Neural cell (in vitro differentiated cells): ENCODE measurements at regions not wholly inside any gene's neighbourhood (a gene's known extent, or its start where the extent isn't known, plus 50 kb on each side); places are given as distances from the start of the nearest gene placed in this dataset.

Experiments
- H2AFZ ChIP-seq: fragments of 200-600, 300-800 bp; sonication (generic), shearing (Covaris generic); 2 replicates; pipeline ENCODE4 v1.6.0; 2014; ENCODE audit warnings: low read depth, mild to moderate bottlenecking, antibody characterized with exemption, low read length, moderate library complexity
- H3F3A ChIP-seq: fragments of 200-600 bp; shearing (Covaris generic); 2 replicates; pipeline ENCODE4 v1.6.1; 2016; ENCODE audit warnings: mild to moderate bottlenecking, moderate library complexity, mixed read lengths, antibody characterized with exemption, low read length; ENCODE audit not compliant: insufficient read depth, poor library complexity, severe bottlenecking
- H3K27ac ChIP-seq: fragments of 200-600, 300-800 bp; sonication (generic), shearing (Covaris generic); 2 replicates; pipeline ENCODE4 v1.5.1; 2014; ENCODE audit warnings: mild to moderate bottlenecking, low read length, moderate library complexity
- H3K27me3 ChIP-seq: fragments of 300-800, 200-600 bp; sonication (generic), shearing (Covaris generic); 2 replicates; pipeline ENCODE4 v1.6.0; 2014; ENCODE audit warnings: mild to moderate bottlenecking, low read depth, low read length, moderate library complexity; ENCODE audit not compliant: insufficient read depth
- H3K36me3 ChIP-seq: fragments of 300-800, 200-600 bp; sonication (generic), shearing (Covaris generic); 2 replicates; pipeline ENCODE4 v1.5.1; 2014; ENCODE audit warnings: mild to moderate bottlenecking, antibody characterized with exemption, low read length, moderate library complexity; ENCODE audit not compliant: insufficient read depth
- H3K4me2 ChIP-seq: fragments of 300-800, 200-600 bp; sonication (generic), shearing (Covaris generic); 2 replicates; pipeline ENCODE4 v1.6.0; 2014; ENCODE audit warnings: mild to moderate bottlenecking, low read length
- H3K4me3 ChIP-seq: fragments of 300-800, 200-600 bp; sonication (generic), shearing (Covaris generic); 2 replicates; pipeline ENCODE4 v1.5.1; 2014; ENCODE audit warnings: mild to moderate bottlenecking, low read length, moderate library complexity
- H3K79me2 ChIP-seq: fragments of 200-600 bp; shearing (Covaris generic); replicated peaks from 2 replicates; pipeline ENCODE4 v1.6.0; 2014; ENCODE audit warnings: mild to moderate bottlenecking, low read length, moderate library complexity; ENCODE audit not compliant: insufficient read depth
- H3K9ac ChIP-seq: fragments of 300-800, 200-600 bp; sonication (generic), shearing (Covaris generic); 2 replicates; pipeline ENCODE4 v1.6.1; 2016; ENCODE audit warnings: mild to moderate bottlenecking, low read length, mixed read lengths
- H3K9me2 ChIP-seq: fragments of 200-600 bp; shearing (Covaris generic); 2 replicates; pipeline ENCODE4 v1.6.1; 2016; ENCODE audit warnings: mild to moderate bottlenecking, low read length, mixed read lengths; ENCODE audit not compliant: insufficient read depth
- H3K9me3 ChIP-seq: fragments of 200-600, 300-800 bp; sonication (generic), shearing (Covaris generic); 2 replicates; pipeline ENCODE4 v1.6.1; 2016; ENCODE audit warnings: mild to moderate bottlenecking, mixed run types, low read length, moderate library complexity, mixed read lengths
- H4K20me1 ChIP-seq: fragments of 200-600 bp; shearing (Covaris generic); 2 replicates; pipeline ENCODE4 v1.6.1; 2016; ENCODE audit warnings: mild to moderate bottlenecking, mixed run types; ENCODE audit not compliant: insufficient read depth
- EP300 ChIP-seq: fragments of 450-650 bp; conservative IDR thresholded peaks from 2 replicates; pipeline ENCODE4 v1.6.1; 2014; ENCODE audit warnings: antibody characterized with exemption, mild to moderate bottlenecking, moderate library complexity; ENCODE audit not compliant: poor library complexity, severe bottlenecking
- EZH2 ChIP-seq: fragments of 200-600, 300-800 bp; shearing (Covaris generic), sonication (generic); IDR thresholded peaks from 2 replicates; pipeline ENCODE4 v1.6.1; 2014; ENCODE audit warnings: antibody characterized with exemption, low read length, borderline replicate concordance, mild to moderate bottlenecking; ENCODE audit not compliant: insufficient read depth, poor library complexity, severe bottlenecking
- MXI1 ChIP-seq: fragments of 450-650 bp; conservative IDR thresholded peaks from 2 replicates; pipeline ENCODE4 v1.6.1; 2014; ENCODE audit warnings: antibody characterized with exemption, mild to moderate bottlenecking; ENCODE audit not compliant: poor library complexity, severe bottlenecking
- POLR2AphosphoS5 ChIP-seq: IDR thresholded peaks from 2 replicates; pipeline ENCODE4 v1.6.1; 2012
- RAD21 ChIP-seq: fragments of 450-650 bp; conservative IDR thresholded peaks from 2 replicates; pipeline ENCODE4 v1.6.1; 2014; ENCODE audit warnings: antibody characterized with exemption, mild to moderate bottlenecking, moderate library complexity
- SMC3 ChIP-seq: fragments of 450-650 bp; conservative IDR thresholded peaks from 2 replicates; pipeline ENCODE4 v1.6.1; 2014; ENCODE audit warnings: antibody characterized with exemption, mild to moderate bottlenecking, moderate library complexity; ENCODE audit not compliant: poor library complexity
- TAF1 ChIP-seq: IDR thresholded peaks from 2 replicates; pipeline ENCODE4 v1.6.1; 2012; ENCODE audit warnings: low read depth
- TF ChIP-seq, protein P1 (sequence below): fragments of 450-650 bp; IDR thresholded peaks from 2 replicates; pipeline ENCODE4 v1.5.1; 2014; ENCODE audit warnings: antibody characterized with exemption, mild to moderate bottlenecking, moderate library complexity; ENCODE audit not compliant: poor library complexity, severe bottlenecking
- TF ChIP-seq, protein P2 (sequence below): IDR thresholded peaks from 2 replicates; pipeline ENCODE4 v1.6.1; 2012; ENCODE audit warnings: borderline replicate concordance

DNA sequence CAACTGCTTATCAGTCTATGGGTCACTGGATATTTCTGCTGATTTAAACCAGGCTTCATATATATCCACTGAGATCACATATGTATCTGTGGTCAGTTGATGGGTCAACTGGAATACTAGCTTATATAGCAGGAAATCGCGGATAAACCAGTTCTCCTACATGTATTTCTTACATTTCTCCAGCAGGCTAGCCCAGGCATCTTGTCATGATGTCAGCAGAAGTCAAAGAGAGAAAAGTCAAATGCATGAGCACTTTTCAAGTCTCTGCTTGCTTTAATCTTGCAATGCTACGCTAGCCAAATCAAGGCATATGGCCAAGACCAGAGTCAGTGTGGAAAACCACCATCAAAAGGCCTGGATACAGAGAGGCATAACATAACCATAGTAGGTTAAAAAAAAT lies 1008.8 kb upstream of the DIAPH2 start:
- H3K27me3 ChIP-seq = no peaks in the 10 kb centered on the region
- H3K9me3 ChIP-seq = no peaks in the 10 kb centered on the region
- no peak overlapping the region for H2AFZ ChIP-seq
- no peak overlapping the region for H3K27ac ChIP-seq
- TF ChIP-seq TAF1 (no peak), MXI1 (no peak), SMC3 (no peak), EZH2 (no peak), EP300 (no peak), RAD21 (no peak), POLR2AphosphoS5 (no peak)
- TF ChIP-seq, protein P1, sequence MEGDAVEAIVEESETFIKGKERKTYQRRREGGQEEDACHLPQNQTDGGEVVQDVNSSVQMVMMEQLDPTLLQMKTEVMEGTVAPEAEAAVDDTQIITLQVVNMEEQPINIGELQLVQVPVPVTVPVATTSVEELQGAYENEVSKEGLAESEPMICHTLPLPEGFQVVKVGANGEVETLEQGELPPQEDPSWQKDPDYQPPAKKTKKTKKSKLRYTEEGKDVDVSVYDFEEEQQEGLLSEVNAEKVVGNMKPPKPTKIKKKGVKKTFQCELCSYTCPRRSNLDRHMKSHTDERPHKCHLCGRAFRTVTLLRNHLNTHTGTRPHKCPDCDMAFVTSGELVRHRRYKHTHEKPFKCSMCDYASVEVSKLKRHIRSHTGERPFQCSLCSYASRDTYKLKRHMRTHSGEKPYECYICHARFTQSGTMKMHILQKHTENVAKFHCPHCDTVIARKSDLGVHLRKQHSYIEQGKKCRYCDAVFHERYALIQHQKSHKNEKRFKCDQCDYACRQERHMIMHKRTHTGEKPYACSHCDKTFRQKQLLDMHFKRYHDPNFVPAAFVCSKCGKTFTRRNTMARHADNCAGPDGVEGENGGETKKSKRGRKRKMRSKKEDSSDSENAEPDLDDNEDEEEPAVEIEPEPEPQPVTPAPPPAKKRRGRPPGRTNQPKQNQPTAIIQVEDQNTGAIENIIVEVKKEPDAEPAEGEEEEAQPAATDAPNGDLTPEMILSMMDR = no peak
- TF ChIP-seq, protein P2, sequence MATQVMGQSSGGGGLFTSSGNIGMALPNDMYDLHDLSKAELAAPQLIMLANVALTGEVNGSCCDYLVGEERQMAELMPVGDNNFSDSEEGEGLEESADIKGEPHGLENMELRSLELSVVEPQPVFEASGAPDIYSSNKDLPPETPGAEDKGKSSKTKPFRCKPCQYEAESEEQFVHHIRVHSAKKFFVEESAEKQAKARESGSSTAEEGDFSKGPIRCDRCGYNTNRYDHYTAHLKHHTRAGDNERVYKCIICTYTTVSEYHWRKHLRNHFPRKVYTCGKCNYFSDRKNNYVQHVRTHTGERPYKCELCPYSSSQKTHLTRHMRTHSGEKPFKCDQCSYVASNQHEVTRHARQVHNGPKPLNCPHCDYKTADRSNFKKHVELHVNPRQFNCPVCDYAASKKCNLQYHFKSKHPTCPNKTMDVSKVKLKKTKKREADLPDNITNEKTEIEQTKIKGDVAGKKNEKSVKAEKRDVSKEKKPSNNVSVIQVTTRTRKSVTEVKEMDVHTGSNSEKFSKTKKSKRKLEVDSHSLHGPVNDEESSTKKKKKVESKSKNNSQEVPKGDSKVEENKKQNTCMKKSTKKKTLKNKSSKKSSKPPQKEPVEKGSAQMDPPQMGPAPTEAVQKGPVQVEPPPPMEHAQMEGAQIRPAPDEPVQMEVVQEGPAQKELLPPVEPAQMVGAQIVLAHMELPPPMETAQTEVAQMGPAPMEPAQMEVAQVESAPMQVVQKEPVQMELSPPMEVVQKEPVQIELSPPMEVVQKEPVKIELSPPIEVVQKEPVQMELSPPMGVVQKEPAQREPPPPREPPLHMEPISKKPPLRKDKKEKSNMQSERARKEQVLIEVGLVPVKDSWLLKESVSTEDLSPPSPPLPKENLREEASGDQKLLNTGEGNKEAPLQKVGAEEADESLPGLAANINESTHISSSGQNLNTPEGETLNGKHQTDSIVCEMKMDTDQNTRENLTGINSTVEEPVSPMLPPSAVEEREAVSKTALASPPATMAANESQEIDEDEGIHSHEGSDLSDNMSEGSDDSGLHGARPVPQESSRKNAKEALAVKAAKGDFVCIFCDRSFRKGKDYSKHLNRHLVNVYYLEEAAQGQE = no peak
- no peaks in the 10 kb centered on the region for H3F3A ChIP-seq
- no peaks in the 10 kb centered on the region for H3K79me2 ChIP-seq
- no peaks in the 10 kb centered on the region for H4K20me1 ChIP-seq
- H3K9me2 ChIP-seq = no peaks in the 10 kb centered on the region
- no peak overlapping the region for H3K9ac ChIP-seq
- no peak overlapping the region for H3K4me3 ChIP-seq
- no peak overlapping the region for H3K4me2 ChIP-seq
- no peaks in the 10 kb centered on the region for H3K36me3 ChIP-seq

DNA sequence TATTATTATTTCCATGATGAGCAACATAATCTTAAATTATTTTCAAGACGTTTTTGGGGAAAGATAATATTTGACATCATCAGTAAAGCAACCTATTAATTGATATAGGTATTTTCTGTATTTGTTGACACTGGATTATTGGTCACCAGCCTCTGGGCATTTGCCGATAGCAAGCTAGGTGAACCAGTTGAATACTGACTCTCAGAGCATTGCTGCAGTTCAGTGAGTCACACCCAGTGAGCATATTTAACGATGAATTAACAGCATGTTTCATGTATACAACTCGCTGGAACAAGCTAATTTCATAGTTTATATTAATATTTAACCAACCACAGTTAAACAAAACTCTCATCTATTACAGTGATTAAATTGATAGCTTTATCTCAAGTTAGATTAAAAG lies 1006.0 kb upstream of the DIAPH2 start:
- Histone ChIP-seq H3K9me3 (no peaks in the 10 kb centered on the region), H4K20me1 (no peaks in the 10 kb centered on the region), H3K9me2 (no peaks in the 10 kb centered on the region), H3K79me2 (no peaks in the 10 kb centered on the region), H3K4me2 (no peak overlapping the region), H3K9ac (no peak overlapping the region), H2AFZ (no peak overlapping the region), H3K36me3 (no peaks in the 10 kb centered on the region), H3F3A (no peaks in the 10 kb centered on the region), H3K27me3 (no peaks in the 10 kb centered on the region), H3K4me3 (no peak overlapping the region), H3K27ac (no peak overlapping the region)
- TF ChIP-seq, protein P2 = no peak
- TF ChIP-seq EP300 (no peak), EZH2 (no peak), MXI1 (no peak), POLR2AphosphoS5 (no peak), SMC3 (no peak), TAF1 (no peak)
- TF ChIP-seq, protein P1 = no peak
